ENCODE measurements at regions not wholly inside any gene's neighbourhood (a gene's known extent, or its start where the extent isn't known, plus 50 kb on each side); places are given as distances from the start of the nearest gene placed in this dataset.

- TF ChIP-seq POLR2A (IDR thresholded peaks at IDR 0.05) = no peak
- no peak for TF ChIP-seq POLR2AphosphoS5 (IDR thresholded peaks at IDR 0.05)
- TF ChIP-seq CTCF (IDR thresholded peaks at IDR 0.05) = no peak
- TF ChIP-seq EP300 (IDR thresholded peaks at IDR 0.05) = no peak
These were observed 265.8 kb downstream of the MED10 start for GRCh38 chr5:6112538-6112937.

All from sigmoid colon (tissue), 4 donors.